ENCODE measurements at regions not wholly inside any gene's neighbourhood (a gene's known extent, or its start where the extent isn't known, plus 50 kb on each side); places are given as distances from the start of the nearest gene placed in this dataset.

- 58% methylated on average over 2 of the region's 2 CpGs for WGBS
- no peak overlapping the region for H3K27ac ChIP-seq (replicated peaks in 1 of 4)
These were observed 1300.5 kb downstream of the ARAP2 start for GRCh38 chr4:34943741-34944386.

GRCh38 chr4:34950926-34951325 lies 1293.4 kb downstream of the ARAP2 start:
- intact Hi-C loops (cut with DNase I) = no loop called here
- WGBS = 53% methylated on average over 2 of the region's 2 CpGs
- Histone ChIP-seq H3K27me3 (peaks cover 0 to 4% (median 0%) of the 10 kb centered on the region in 4 donors), H3K4me3 (no peak overlapping the region), H3K9me3 (no peaks in the 10 kb centered on the region), H3K36me3 (no peaks in the 10 kb centered on the region), H3K27ac (replicated peaks in 1 of 4) (no peak overlapping the region), H3K4me1 (no peaks in the 10 kb centered on the region)
- TF ChIP-seq EP300 (IDR thresholded peaks at IDR 0.05) (no peak), POLR2AphosphoS5 (IDR thresholded peaks at IDR 0.05) (no peak), CTCF (IDR thresholded peaks at IDR 0.05) (no peak), POLR2A (IDR thresholded peaks at IDR 0.05; ENCODE audit: low read depth) (no peak)
- DNase-seq (ENCODE audit: extremely low spot score) = no peak

More at GRCh38 chr4:34943741-34944386, 1300.5 kb downstream of the ARAP2 start:
- DNase-seq (ENCODE audit: extremely low spot score) = no peak
- Histone ChIP-seq H3K9me3 (no peaks in the 10 kb centered on the region), H3K27me3 (no peaks in the 10 kb centered on the region), H3K4me3 (no peak overlapping the region), H3K4me1 (no peaks in the 10 kb centered on the region), H3K36me3 (no peaks in the 10 kb centered on the region)
- intact Hi-C loops (cut with DNase I) = no loop called here
- no peak for TF ChIP-seq POLR2A (IDR thresholded peaks at IDR 0.05; ENCODE audit: low read depth)
- TF ChIP-seq CTCF (IDR thresholded peaks at IDR 0.05) = no peak
- TF ChIP-seq POLR2AphosphoS5 (IDR thresholded peaks at IDR 0.05) = no peak
- no peak for TF ChIP-seq EP300 (IDR thresholded peaks at IDR 0.05)

GRCh38 chr4:34953145-34953799 lies 1291.0 kb downstream of the ARAP2 start:
- Histone ChIP-seq H3K27ac (replicated peaks in 1 of 4) (no peak overlapping the region), H3K4me1 (no peaks in the 10 kb centered on the region), H3K4me3 (no peak overlapping the region), H3K36me3 (no peaks in the 10 kb centered on the region), H3K9me3 (no peaks in the 10 kb centered on the region), H3K27me3 (peaks cover 0 to 4% (median 0%) of the 10 kb centered on the region in 4 donors)
- 78% methylated on average over 6 of the region's 9 CpGs for WGBS
- TF ChIP-seq POLR2A (IDR thresholded peaks at IDR 0.05; ENCODE audit: low read depth) = no peak
- no peak for TF ChIP-seq EP300 (IDR thresholded peaks at IDR 0.05)
- TF ChIP-seq CTCF (IDR thresholded peaks at IDR 0.05) = no peak
- TF ChIP-seq POLR2AphosphoS5 (IDR thresholded peaks at IDR 0.05) = no peak
- DNase-seq (ENCODE audit: extremely low spot score) = no peak
- intact Hi-C loops (cut with DNase I) = no loop called here

GRCh38 chr4:34964613-34965012 lies 1279.7 kb downstream of the ARAP2 start:
- Histone ChIP-seq H3K9me3 (no peaks in the 10 kb centered on the region), H3K36me3 (no peaks in the 10 kb centered on the region), H3K27ac (replicated peaks in 1 of 4) (no peak overlapping the region), H3K27me3 (no peaks in the 10 kb centered on the region), H3K4me3 (no peak overlapping the region), H3K4me1 (no peaks in the 10 kb centered on the region)
- TF ChIP-seq POLR2AphosphoS5 (IDR thresholded peaks at IDR 0.05) (no peak), CTCF (IDR thresholded peaks at IDR 0.05) (no peak), POLR2A (IDR thresholded peaks at IDR 0.05; ENCODE audit: low read depth) (no peak), EP300 (IDR thresholded peaks at IDR 0.05) (no peak)
- 34% methylated on average over 2 of the region's 2 CpGs for WGBS
- intact Hi-C loops (cut with DNase I) = no loop called here
- no peak for DNase-seq (ENCODE audit: extremely low spot score)
